Neural progenitor cell (in vitro differentiated cells): ENCODE measurements at regions not wholly inside any gene's neighbourhood (a gene's known extent, or its start where the extent isn't known, plus 50 kb on each side); places are given as distances from the start of the nearest gene placed in this dataset.

Source experiments
- DNase-seq: peaks from one replicate; pipeline ENCODE4 v3.0.0-alpha.2; 2016; ENCODE audit warnings: low spot score
- H2AFZ ChIP-seq: fragments of 200-600 bp; sonication (generic); replicated peaks from 2 replicates; pipeline ENCODE4 v1.6.1; 2016; ENCODE audit warnings: antibody characterized with exemption
- H3F3A ChIP-seq: fragments of 200-600 bp; sonication (generic); 2 replicates; pipeline ENCODE4 v1.6.1; 2016; ENCODE audit warnings: antibody characterized with exemption, low read depth
- H3K27ac ChIP-seq: fragments of 200-600 bp; sonication (generic); 2 replicates; pipeline ENCODE4 v1.5.1; 2016; ENCODE audit warnings: mild to moderate bottlenecking
- H3K27me3 ChIP-seq: fragments of 200-600 bp; sonication (generic); 2 replicates; pipeline ENCODE4 v1.6.1; 2016; ENCODE audit warnings: mild to moderate bottlenecking, moderate library complexity
- H3K36me3 ChIP-seq: fragments of 200-600 bp; sonication (generic); 2 replicates; pipeline ENCODE4 v1.5.1; 2016
- H3K4me1 ChIP-seq: fragments of 200-600 bp; sonication (generic); 2 replicates; pipeline ENCODE4 v1.6.1; 2016; ENCODE audit warnings: mixed run types
- H3K4me2 ChIP-seq: fragments of 200-600 bp; sonication (generic); 2 replicates; pipeline ENCODE4 v1.6.1; 2016
- H3K4me3 ChIP-seq: fragments of 200-600 bp; sonication (generic); 2 replicates; pipeline ENCODE4 v1.5.1; 2016
- H3K79me2 ChIP-seq: fragments of 200-600 bp; sonication (generic); 2 replicates; pipeline ENCODE4 v1.6.1; 2016; ENCODE audit warnings: low read depth
- H3K9ac ChIP-seq: fragments of 200-600 bp; sonication (generic); 2 replicates; pipeline ENCODE4 v1.6.1; 2016
- H3K9me3 ChIP-seq: fragments of 200-600 bp; sonication (generic); 2 replicates; pipeline ENCODE4 v1.5.1; 2016; ENCODE audit warnings: low read depth
- H4K20me1 ChIP-seq: fragments of 200-600 bp; sonication (generic); 2 replicates; pipeline ENCODE4 v1.6.1; 2016; ENCODE audit warnings: low read depth
- H3K27ac Mint-ChIP-seq: 3 replicates; pipeline ENCODE4 v1.8.0; 2021; ENCODE audit warnings: mixed read lengths
- H3K27me3 Mint-ChIP-seq: 2 replicates; pipeline ENCODE4 v1.8.0; 2022; ENCODE audit warnings: low read depth, mild to moderate bottlenecking, inconsistent platforms, moderate library complexity, mixed read lengths; ENCODE audit not compliant: insufficient read depth
- H3K36me3 Mint-ChIP-seq: 3 replicates; pipeline ENCODE4 v1.8.0; 2021; ENCODE audit warnings: mixed read lengths
- H3K4me1 Mint-ChIP-seq: 3 replicates; pipeline ENCODE4 v1.8.0; 2021; ENCODE audit warnings: mixed read lengths
- H3K4me3 Mint-ChIP-seq: 3 replicates; pipeline ENCODE4 v1.8.0; 2021; ENCODE audit warnings: mild to moderate bottlenecking, moderate library complexity, mixed read lengths
- H3K9me3 Mint-ChIP-seq: 3 replicates; pipeline ENCODE4 v1.8.0; 2020; ENCODE audit warnings: mixed read lengths
- EZH2 ChIP-seq: fragments of 200-600 bp; sonication (generic); IDR thresholded peaks from 2 replicates; pipeline ENCODE4 v1.6.1; 2017; ENCODE audit warnings: antibody characterized with exemption, mild to moderate bottlenecking, moderate library complexity
- EZH2phosphoT487 ChIP-seq: fragments of 200-600 bp; sonication (generic); IDR thresholded peaks from 2 replicates; pipeline ENCODE4 v1.6.1; 2017; ENCODE audit warnings: antibody characterized with exemption
- TF ChIP-seq, protein P1 (sequence below): fragments of 200-600 bp; sonication (generic); IDR thresholded peaks from 2 replicates; pipeline ENCODE4 v1.5.1; 2017; ENCODE audit warnings: antibody characterized with exemption, mild to moderate bottlenecking

DNA sequence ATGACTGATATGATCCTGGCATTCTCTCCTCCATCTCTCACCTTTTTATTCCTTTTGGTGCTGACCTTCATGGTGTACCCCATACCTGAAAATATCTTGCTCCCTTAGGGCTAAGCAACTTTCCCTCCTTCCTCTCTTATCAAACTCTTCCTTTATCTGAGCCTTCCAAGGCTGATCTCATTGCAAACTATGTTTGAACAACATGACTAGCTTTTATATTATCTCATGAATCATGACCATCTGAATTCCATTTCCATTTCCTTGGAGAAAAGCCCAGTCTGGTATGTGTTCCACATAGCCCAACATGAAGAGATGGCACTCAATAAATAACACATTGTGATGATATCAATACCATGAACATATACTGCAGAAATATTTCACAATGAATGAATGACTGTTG is 111.6 kb downstream of the TSPAN8 start:
- TF ChIP-seq EZH2phosphoT487 (no peak), EZH2 (no peak)
- TF ChIP-seq, protein P1, sequence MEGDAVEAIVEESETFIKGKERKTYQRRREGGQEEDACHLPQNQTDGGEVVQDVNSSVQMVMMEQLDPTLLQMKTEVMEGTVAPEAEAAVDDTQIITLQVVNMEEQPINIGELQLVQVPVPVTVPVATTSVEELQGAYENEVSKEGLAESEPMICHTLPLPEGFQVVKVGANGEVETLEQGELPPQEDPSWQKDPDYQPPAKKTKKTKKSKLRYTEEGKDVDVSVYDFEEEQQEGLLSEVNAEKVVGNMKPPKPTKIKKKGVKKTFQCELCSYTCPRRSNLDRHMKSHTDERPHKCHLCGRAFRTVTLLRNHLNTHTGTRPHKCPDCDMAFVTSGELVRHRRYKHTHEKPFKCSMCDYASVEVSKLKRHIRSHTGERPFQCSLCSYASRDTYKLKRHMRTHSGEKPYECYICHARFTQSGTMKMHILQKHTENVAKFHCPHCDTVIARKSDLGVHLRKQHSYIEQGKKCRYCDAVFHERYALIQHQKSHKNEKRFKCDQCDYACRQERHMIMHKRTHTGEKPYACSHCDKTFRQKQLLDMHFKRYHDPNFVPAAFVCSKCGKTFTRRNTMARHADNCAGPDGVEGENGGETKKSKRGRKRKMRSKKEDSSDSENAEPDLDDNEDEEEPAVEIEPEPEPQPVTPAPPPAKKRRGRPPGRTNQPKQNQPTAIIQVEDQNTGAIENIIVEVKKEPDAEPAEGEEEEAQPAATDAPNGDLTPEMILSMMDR = no peak
- H3K27ac ChIP-seq = no peak overlapping the region
- Mint-ChIP-seq H3K4me3 (no peak overlapping the region), H3K27ac (no peak overlapping the region), H3K4me1 (peaks cover 9% of the 10 kb centered on the region), H3K9me3 (no peaks in the 10 kb centered on the region), H3K27me3 (no peaks in the 10 kb centered on the region), H3K36me3 (no peaks in the 10 kb centered on the region)
- no peak overlapping the region for H3K4me2 ChIP-seq
- no peaks in the 10 kb centered on the region for H3K27me3 ChIP-seq
- H3F3A ChIP-seq = no peaks in the 10 kb centered on the region
- DNase-seq = no peak
- no peaks in the 10 kb centered on the region for H3K9me3 ChIP-seq
- no peaks in the 10 kb centered on the region for H3K36me3 ChIP-seq
- no peak overlapping the region for H2AFZ ChIP-seq
- H3K79me2 ChIP-seq = no peaks in the 10 kb centered on the region
- no peaks in the 10 kb centered on the region for H4K20me1 ChIP-seq
- H3K4me3 ChIP-seq = no peak overlapping the region
- H3K4me1 ChIP-seq = peaks cover 3% of the 10 kb centered on the region
- H3K9ac ChIP-seq = no peak overlapping the region

GRCh38 chr12:71045781-71046180 is 112.0 kb downstream of the TSPAN8 start:
- Histone ChIP-seq H4K20me1 (no peaks in the 10 kb centered on the region), H3K27ac (no peak overlapping the region), H2AFZ (no peak overlapping the region), H3K27me3 (no peaks in the 10 kb centered on the region), H3K4me3 (no peak overlapping the region), H3K36me3 (no peaks in the 10 kb centered on the region), H3F3A (no peaks in the 10 kb centered on the region), H3K9ac (no peak overlapping the region), H3K4me1 (peaks cover 3% of the 10 kb centered on the region), H3K9me3 (no peaks in the 10 kb centered on the region), H3K4me2 (no peak overlapping the region), H3K79me2 (no peaks in the 10 kb centered on the region)
- TF ChIP-seq EZH2 (no peak), EZH2phosphoT487 (no peak)
- TF ChIP-seq, protein P1 = no peak
- H3K4me1 Mint-ChIP-seq = peaks cover 9% of the 10 kb centered on the region
- no peaks in the 10 kb centered on the region for H3K9me3 Mint-ChIP-seq
- no peak overlapping the region for H3K27ac Mint-ChIP-seq
- H3K36me3 Mint-ChIP-seq = no peaks in the 10 kb centered on the region
- DNase-seq = no peak
- no peaks in the 10 kb centered on the region for H3K27me3 Mint-ChIP-seq
- H3K4me3 Mint-ChIP-seq = no peak overlapping the region

DNA sequence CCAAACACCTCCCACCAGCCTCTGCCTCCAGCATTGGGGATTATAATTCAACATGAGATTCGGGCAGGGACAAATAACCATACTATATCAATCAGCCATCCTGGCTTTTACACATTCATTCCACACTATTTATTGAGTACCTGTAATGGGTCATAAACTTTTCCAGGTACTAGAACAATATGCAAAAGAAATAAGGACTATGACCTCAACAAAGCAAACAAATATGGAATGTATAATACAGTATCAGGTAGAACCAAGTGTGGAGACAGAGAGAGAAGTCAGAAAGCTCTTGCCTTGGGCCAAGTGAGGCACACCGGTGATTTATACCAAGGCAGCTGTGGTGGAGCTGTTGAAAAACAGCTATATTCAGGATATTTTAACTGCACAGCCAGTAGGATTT is 116.3 kb downstream of the TSPAN8 start:
- H3K4me3 Mint-ChIP-seq = no peak overlapping the region
- Histone ChIP-seq H3K4me1 (peaks cover 2% of the 10 kb centered on the region), H2AFZ (no peak overlapping the region), H3K4me3 (no peak overlapping the region), H3K9me3 (no peaks in the 10 kb centered on the region), H4K20me1 (no peaks in the 10 kb centered on the region), H3K79me2 (no peaks in the 10 kb centered on the region), H3K9ac (no peak overlapping the region), H3K27me3 (no peaks in the 10 kb centered on the region), H3K36me3 (no peaks in the 10 kb centered on the region), H3K27ac (no peak overlapping the region), H3F3A (no peaks in the 10 kb centered on the region), H3K4me2 (no peak overlapping the region)
- DNase-seq = no peak
- no peak overlapping the region for H3K27ac Mint-ChIP-seq
- no peaks in the 10 kb centered on the region for H3K36me3 Mint-ChIP-seq
- TF ChIP-seq EZH2phosphoT487 (no peak), EZH2 (no peak)
- TF ChIP-seq, protein P1 = no peak
- no peaks in the 10 kb centered on the region for H3K27me3 Mint-ChIP-seq
- H3K4me1 Mint-ChIP-seq = peaks cover 9% of the 10 kb centered on the region
- H3K9me3 Mint-ChIP-seq = peaks cover 2% of the 10 kb centered on the region
